ENCODE measurements at regions not wholly inside any gene's neighbourhood (a gene's known extent, or its start where the extent isn't known, plus 50 kb on each side); places are given as distances from the start of the nearest gene placed in this dataset.

DNA sequence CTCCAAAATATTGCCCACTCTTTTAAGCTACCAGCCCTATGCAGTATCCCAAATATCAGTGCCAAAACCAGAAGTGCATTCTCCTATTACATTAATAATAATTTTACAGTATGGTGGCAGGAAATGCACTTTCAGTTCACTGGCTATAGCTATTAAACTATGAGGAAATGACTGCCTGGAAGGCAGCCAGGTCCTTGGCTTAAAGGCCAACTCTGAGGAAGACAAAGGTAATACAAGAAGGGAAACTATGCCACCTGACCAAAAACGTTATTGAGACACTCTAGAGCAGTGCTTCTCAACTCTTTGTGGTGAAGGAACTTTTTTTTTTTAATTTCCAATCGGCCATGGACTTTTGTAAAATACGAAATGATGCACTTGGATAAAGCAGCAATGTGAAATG lies 133.6 kb upstream of the VAMP7 start:
- peaks cover 44 to 52% of the 10 kb centered on the region in 2 experiments for H3K9me3 Mint-ChIP-seq
- H3T11ph ChIP-seq (ENCODE audit: low read length), result no peak overlapping the region
- no peak overlapping the region for H3K23ac ChIP-seq (ENCODE audit: insufficient read length, low read depth, low read length)
- H3K27ac ChIP-seq (ENCODE audit: insufficient read length, low read depth, low read length), result no peak overlapping the region
- no peak overlapping the region for H2AFZ ChIP-seq (ENCODE audit: low read length)
- H3K9me3 ChIP-seq (ENCODE audit: control insufficient read depth, low read depth, low read length), result peaks cover 25% of the 10 kb centered on the region
- no peak overlapping the region for H4K8ac ChIP-seq (replicated peaks; ENCODE audit: insufficient read length, low read depth, low read length)
- no peak overlapping the region for H4K91ac ChIP-seq (ENCODE audit: insufficient read length, low read depth, low read length)
- H3K4me1 ChIP-seq (ENCODE audit: insufficient read depth, low read length), result no peaks in the 10 kb centered on the region
- H2BK12ac ChIP-seq (ENCODE audit: insufficient read length, low read depth, low read length), result no peak overlapping the region
- H3K18ac ChIP-seq (ENCODE audit: insufficient read length, low read depth, low read length), result no peak overlapping the region
- H2AK5ac ChIP-seq (ENCODE audit: insufficient read length, low read length), result no peak overlapping the region
- H3K4ac ChIP-seq (ENCODE audit: low read depth, low read length), result no peak overlapping the region
- no peak overlapping the region for H3K56ac ChIP-seq (ENCODE audit: insufficient read length, low read depth, low read length)
- H3K27ac Mint-ChIP-seq, result no peak overlapping the region
- no peaks in the 10 kb centered on the region for H3K79me2 ChIP-seq (ENCODE audit: insufficient read depth, low read length)
- no peak overlapping the region for H3K9ac ChIP-seq (ENCODE audit: extremely low read depth, insufficient read length, low read length)
- no peak overlapping the region for H3K14ac ChIP-seq (ENCODE audit: insufficient read depth, low read length)
- H3K4me2 ChIP-seq (ENCODE audit: insufficient read depth, insufficient read length, low read length), result no peak overlapping the region
- no peak overlapping the region for H2BK20ac ChIP-seq (ENCODE audit: low read depth, low read length, poor library complexity, severe bottlenecking)
- H3K4me3 Mint-ChIP-seq, result no peak overlapping the region
- H3K27me3 ChIP-seq (ENCODE audit: insufficient read depth, low read length), result no peaks in the 10 kb centered on the region
- peaks cover 0 to 3% (median 2%) of the 10 kb centered on the region in 3 experiments; a peak in 2 of 7 replicates for H3K36me3 Mint-ChIP-seq (ENCODE audit: insufficient read depth in 1 of 3, low read depth in 3 of 3)
- DNase-seq, result no peak
- H4K20me1 ChIP-seq (ENCODE audit: control insufficient read depth, insufficient read depth, insufficient read length), result no peaks in the 10 kb centered on the region
- no peak overlapping the region for H2BK120ac ChIP-seq (ENCODE audit: low read depth, low read length, poor library complexity, severe bottlenecking)
- no CpG with 5 or more reads among the region's 3 CpGs for WGBS (ENCODE audit: extremely low coverage, insufficient read length, low lambda C conversion rate)
- no peaks in the 10 kb centered on the region for H3K23me2 ChIP-seq (ENCODE audit: insufficient read length, low read depth, low read length, poor library complexity, severe bottlenecking)
- no peak overlapping the region for H2BK15ac ChIP-seq (ENCODE audit: low read depth, low read length)
- no peaks in the 10 kb centered on the region for H3K27me3 Mint-ChIP-seq (ENCODE audit: low read depth)
- peaks cover 3 to 9% of the 10 kb centered on the region in 2 experiments; a peak in 3 of 4 replicates for H3K4me1 Mint-ChIP-seq
- no peak overlapping the region for H4K5ac ChIP-seq (ENCODE audit: insufficient read length, low read depth, low read length)
- H2BK5ac ChIP-seq (ENCODE audit: insufficient read length, low read length), result no peak overlapping the region
- H3K79me1 ChIP-seq (ENCODE audit: insufficient read depth, low read depth, low read length, poor library complexity, severe bottlenecking), result no peaks in the 10 kb centered on the region
- TF ChIP-seq, protein P1, sequence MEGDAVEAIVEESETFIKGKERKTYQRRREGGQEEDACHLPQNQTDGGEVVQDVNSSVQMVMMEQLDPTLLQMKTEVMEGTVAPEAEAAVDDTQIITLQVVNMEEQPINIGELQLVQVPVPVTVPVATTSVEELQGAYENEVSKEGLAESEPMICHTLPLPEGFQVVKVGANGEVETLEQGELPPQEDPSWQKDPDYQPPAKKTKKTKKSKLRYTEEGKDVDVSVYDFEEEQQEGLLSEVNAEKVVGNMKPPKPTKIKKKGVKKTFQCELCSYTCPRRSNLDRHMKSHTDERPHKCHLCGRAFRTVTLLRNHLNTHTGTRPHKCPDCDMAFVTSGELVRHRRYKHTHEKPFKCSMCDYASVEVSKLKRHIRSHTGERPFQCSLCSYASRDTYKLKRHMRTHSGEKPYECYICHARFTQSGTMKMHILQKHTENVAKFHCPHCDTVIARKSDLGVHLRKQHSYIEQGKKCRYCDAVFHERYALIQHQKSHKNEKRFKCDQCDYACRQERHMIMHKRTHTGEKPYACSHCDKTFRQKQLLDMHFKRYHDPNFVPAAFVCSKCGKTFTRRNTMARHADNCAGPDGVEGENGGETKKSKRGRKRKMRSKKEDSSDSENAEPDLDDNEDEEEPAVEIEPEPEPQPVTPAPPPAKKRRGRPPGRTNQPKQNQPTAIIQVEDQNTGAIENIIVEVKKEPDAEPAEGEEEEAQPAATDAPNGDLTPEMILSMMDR (conservative IDR thresholded peaks at IDR 0.05), result no peak

All from H9 (cell line).